ENCODE measurements at regions not wholly inside any gene's neighbourhood (a gene's known extent, or its start where the extent isn't known, plus 50 kb on each side); places are given as distances from the start of the nearest gene placed in this dataset.

DNA sequence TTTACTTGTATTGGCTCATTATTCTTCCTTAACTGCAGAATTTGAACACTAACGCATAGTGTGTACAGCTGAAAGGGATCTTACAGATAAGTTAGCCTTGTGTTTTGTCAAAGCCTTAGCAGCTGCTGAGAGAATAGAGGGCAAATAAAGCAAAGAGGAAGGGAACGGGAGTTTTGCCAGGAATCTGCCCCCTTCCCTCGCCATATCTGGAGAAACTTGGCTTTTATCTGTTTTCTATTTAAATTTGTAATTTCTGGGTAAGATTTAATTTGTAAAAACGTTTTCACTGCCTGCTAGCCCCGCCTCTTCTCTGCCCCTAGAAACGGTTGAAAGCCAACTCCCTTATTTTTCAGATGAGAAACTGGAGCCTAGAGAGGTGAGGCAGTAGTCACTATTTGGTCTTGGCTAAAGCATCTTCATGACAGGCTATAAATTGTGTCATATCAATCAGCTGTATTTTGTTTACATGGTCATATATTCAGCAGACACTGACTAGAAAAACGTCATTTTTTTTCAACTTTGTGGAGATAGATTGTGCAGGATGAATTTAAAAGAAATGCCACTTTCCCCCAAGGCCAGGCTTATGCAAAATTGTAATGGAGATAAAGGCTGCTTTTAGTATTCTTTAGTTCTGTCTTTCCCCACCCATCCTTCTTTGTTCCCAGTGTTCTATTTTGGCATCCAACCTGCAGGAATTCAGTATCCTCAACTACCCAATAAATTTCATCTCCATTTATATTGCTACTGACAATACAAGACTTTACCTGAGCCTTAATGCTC is 319.4 kb downstream of the SH2D1A start:
- no peak overlapping the region for H2BK15ac ChIP-seq (ENCODE audit: low read length)
- no peaks in the 10 kb centered on the region for H3K4me1 ChIP-seq (ENCODE audit: control insufficient read depth in 2 of 2, insufficient read depth in 1 of 2, low read depth in 1 of 2, low read length in 2 of 2)
- DNase-seq (ENCODE audit: low spot score) = no peak
- no peak overlapping the region for H3K4ac ChIP-seq (ENCODE audit: low read length)
- no peak overlapping the region for H2BK5ac ChIP-seq (ENCODE audit: low read length)
- H2BK12ac ChIP-seq (ENCODE audit: low read length) = no peak overlapping the region
- no peak overlapping the region for H4K8ac ChIP-seq (ENCODE audit: low read depth, low read length)
- no peaks in the 10 kb centered on the region for H3K27me3 ChIP-seq (ENCODE audit: control insufficient read depth in 3 of 3, insufficient read depth in 3 of 3, low read depth in 1 of 3, low read length in 3 of 3)
- no peak overlapping the region for H3K4me2 ChIP-seq (ENCODE audit: insufficient read depth, low read length, poor library complexity, severe bottlenecking)
- no peak overlapping the region for H2AK5ac ChIP-seq (ENCODE audit: low read depth, low read length)
- no peak overlapping the region for H3K14ac ChIP-seq (ENCODE audit: low read length)
- H3K18ac ChIP-seq (ENCODE audit: low read length) = no peak overlapping the region
- H2AFZ ChIP-seq (ENCODE audit: low read length) = no peak overlapping the region
- no peaks in the 10 kb centered on the region for H3K9me3 ChIP-seq (replicated peaks in 1 of 2; ENCODE audit: control insufficient read depth in 2 of 2, insufficient read depth in 1 of 2, low read depth in 1 of 2, low read length in 2 of 2)
- H3K23ac ChIP-seq (ENCODE audit: low read depth, low read length, poor library complexity) = no peak overlapping the region
- no CpG with 5 or more reads among the region's 7 CpGs for WGBS, 2 donors (ENCODE audit: extremely low coverage in 2 of 2, insufficient read length in 2 of 2, insufficient replicate concordance in 1 of 2)
- no peak overlapping the region for H3K4me3 ChIP-seq (ENCODE audit: low read length in 2 of 2)
- no peaks in the 10 kb centered on the region for H3K79me1 ChIP-seq (ENCODE audit: low read depth, low read length)
- H3K27ac ChIP-seq (replicated peaks; ENCODE audit: low read length) = no peak overlapping the region
- no peak overlapping the region for H2BK120ac ChIP-seq (ENCODE audit: low read depth, low read length)
- no peak overlapping the region for H3K9ac ChIP-seq (ENCODE audit: low read depth, low read length, poor library complexity)
- H4K91ac ChIP-seq (ENCODE audit: low read depth, low read length, poor library complexity) = no peak overlapping the region
- H3K36me3 ChIP-seq (replicated peaks in 1 of 2; ENCODE audit: control insufficient read depth in 2 of 2, insufficient read depth in 2 of 2, low read length in 2 of 2) = no peaks in the 10 kb centered on the region

DNA sequence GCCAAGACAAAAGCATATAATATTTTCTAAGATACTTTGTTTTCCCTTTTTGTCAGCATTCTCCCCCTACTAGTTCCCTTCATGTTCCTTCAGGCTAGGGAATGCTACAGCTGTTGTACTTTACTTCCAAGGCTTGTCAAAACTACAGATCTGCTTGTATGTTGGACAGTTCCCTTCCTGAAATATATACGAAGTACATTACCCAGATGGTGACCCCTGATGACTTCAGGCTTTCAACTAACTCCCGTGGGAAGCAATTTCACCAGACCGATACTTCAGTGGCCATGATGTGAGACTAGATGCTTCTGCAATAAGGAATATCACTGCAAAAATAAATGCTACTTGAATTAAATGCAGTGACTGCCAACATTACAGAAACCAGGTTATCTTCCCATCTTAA is 332.8 kb downstream of the SH2D1A start:
- Histone ChIP-seq H3K14ac (ENCODE audit: low read length) (no peak overlapping the region), H3K27me3 (ENCODE audit: control insufficient read depth in 3 of 3, insufficient read depth in 3 of 3, low read depth in 1 of 3, low read length in 3 of 3) (peaks cover 0 to 3% (median 0%) of the 10 kb centered on the region in 3 experiments), H2BK15ac (ENCODE audit: low read length) (no peak overlapping the region), H4K8ac (ENCODE audit: low read depth, low read length) (no peak overlapping the region), H4K91ac (ENCODE audit: low read depth, low read length, poor library complexity) (no peak overlapping the region), H2BK5ac (ENCODE audit: low read length) (no peak overlapping the region), H3K18ac (ENCODE audit: low read length) (no peak overlapping the region), H3K36me3 (replicated peaks in 1 of 2; ENCODE audit: control insufficient read depth in 2 of 2, insufficient read depth in 2 of 2, low read length in 2 of 2) (no peaks in the 10 kb centered on the region), H2AK5ac (ENCODE audit: low read depth, low read length) (no peak overlapping the region), H3K4ac (ENCODE audit: low read length) (no peak overlapping the region), H3K4me2 (ENCODE audit: insufficient read depth, low read length, poor library complexity, severe bottlenecking) (no peak overlapping the region), H3K27ac (replicated peaks; ENCODE audit: low read length) (no peak overlapping the region), H2BK120ac (ENCODE audit: low read depth, low read length) (no peak overlapping the region), H3K79me1 (ENCODE audit: low read depth, low read length) (no peaks in the 10 kb centered on the region), H3K4me3 (ENCODE audit: low read length in 2 of 2) (no peak overlapping the region), H3K23ac (ENCODE audit: low read depth, low read length, poor library complexity) (no peak overlapping the region), H3K9me3 (replicated peaks in 1 of 2; ENCODE audit: control insufficient read depth in 2 of 2, insufficient read depth in 1 of 2, low read depth in 1 of 2, low read length in 2 of 2) (no peaks in the 10 kb centered on the region), H2BK12ac (ENCODE audit: low read length) (no peak overlapping the region), H3K9ac (ENCODE audit: low read depth, low read length, poor library complexity) (no peak overlapping the region), H3K4me1 (ENCODE audit: control insufficient read depth in 2 of 2, insufficient read depth in 1 of 2, low read depth in 1 of 2, low read length in 2 of 2) (no peaks in the 10 kb centered on the region), H2AFZ (ENCODE audit: low read length) (no peak overlapping the region)
- DNase-seq (ENCODE audit: low spot score) = no peak
- no CpG with 5 or more reads among the region's 3 CpGs for WGBS, 2 donors (ENCODE audit: extremely low coverage in 2 of 2, insufficient read length in 2 of 2, insufficient replicate concordance in 1 of 2)

DNA sequence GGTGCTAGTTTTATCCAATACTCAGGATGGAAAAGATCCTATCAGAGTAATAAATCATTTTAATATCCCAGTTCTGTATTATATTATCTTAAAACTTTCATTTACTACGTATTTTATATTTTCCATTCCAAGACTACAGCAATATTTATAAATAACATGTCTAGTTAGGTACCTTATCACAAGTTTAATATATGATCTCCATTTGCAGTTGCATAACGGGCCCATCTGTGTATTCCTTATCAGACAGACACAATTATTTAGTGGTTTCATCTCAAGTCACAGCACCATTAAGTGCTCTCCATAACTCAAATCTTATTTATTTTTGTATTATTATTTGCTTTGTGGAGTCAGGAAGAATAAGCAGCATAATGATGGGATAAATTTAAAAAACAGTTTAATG is 333.9 kb downstream of the SH2D1A start:
- Histone ChIP-seq H2BK15ac (ENCODE audit: low read length) (no peak overlapping the region), H3K18ac (ENCODE audit: low read length) (no peak overlapping the region), H3K9me3 (replicated peaks in 1 of 2; ENCODE audit: control insufficient read depth in 2 of 2, insufficient read depth in 1 of 2, low read depth in 1 of 2, low read length in 2 of 2) (peaks cover 0 to 5% of the 10 kb centered on the region in 2 donors), H2AK5ac (ENCODE audit: low read depth, low read length) (no peak overlapping the region), H3K4ac (ENCODE audit: low read length) (no peak overlapping the region), H3K4me1 (ENCODE audit: control insufficient read depth in 2 of 2, insufficient read depth in 1 of 2, low read depth in 1 of 2, low read length in 2 of 2) (no peaks in the 10 kb centered on the region), H3K27ac (replicated peaks; ENCODE audit: low read length) (no peak overlapping the region), H3K36me3 (replicated peaks in 1 of 2; ENCODE audit: control insufficient read depth in 2 of 2, insufficient read depth in 2 of 2, low read length in 2 of 2) (no peaks in the 10 kb centered on the region), H3K23ac (ENCODE audit: low read depth, low read length, poor library complexity) (no peak overlapping the region), H3K9ac (ENCODE audit: low read depth, low read length, poor library complexity) (no peak overlapping the region), H4K8ac (ENCODE audit: low read depth, low read length) (no peak overlapping the region), H2BK12ac (ENCODE audit: low read length) (no peak overlapping the region), H4K91ac (ENCODE audit: low read depth, low read length, poor library complexity) (no peak overlapping the region), H2BK120ac (ENCODE audit: low read depth, low read length) (no peak overlapping the region), H3K4me2 (ENCODE audit: insufficient read depth, low read length, poor library complexity, severe bottlenecking) (no peak overlapping the region), H3K27me3 (ENCODE audit: control insufficient read depth in 3 of 3, insufficient read depth in 3 of 3, low read depth in 1 of 3, low read length in 3 of 3) (peaks cover 0 to 3% (median 0%) of the 10 kb centered on the region in 3 experiments), H2AFZ (ENCODE audit: low read length) (no peak overlapping the region), H3K14ac (ENCODE audit: low read length) (no peak overlapping the region), H2BK5ac (ENCODE audit: low read length) (no peak overlapping the region), H3K79me1 (ENCODE audit: low read depth, low read length) (no peaks in the 10 kb centered on the region), H3K4me3 (ENCODE audit: low read length in 2 of 2) (no peak overlapping the region)
- DNase-seq (ENCODE audit: low spot score) = no peak
- WGBS, 2 donors (ENCODE audit: extremely low coverage in 2 of 2, insufficient read length in 2 of 2, insufficient replicate concordance in 1 of 2) = no CpG with 5 or more reads among the region's 2 CpGs

DNA sequence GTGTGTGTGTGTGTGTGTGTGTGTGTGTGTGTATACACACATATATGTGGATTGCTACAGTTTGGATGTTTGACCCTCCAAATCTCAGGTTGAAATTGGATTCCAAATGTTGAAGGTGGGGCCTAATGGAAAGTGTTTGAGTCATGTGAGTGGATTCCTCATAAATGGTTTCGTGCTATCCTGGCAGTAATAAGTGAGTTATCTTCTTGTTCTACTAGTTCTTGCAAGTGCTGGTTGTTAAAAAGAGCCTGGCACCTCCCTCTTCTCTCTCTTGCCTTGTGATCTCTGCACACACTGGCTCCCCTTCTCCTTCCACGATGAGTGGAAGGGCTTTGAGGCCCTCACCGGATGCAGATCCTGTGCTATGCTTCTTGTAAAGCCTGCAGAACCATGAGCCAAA is 344.1 kb downstream of the SH2D1A start:
- no peak for DNase-seq (ENCODE audit: low spot score)
- no peak overlapping the region for H3K14ac ChIP-seq (ENCODE audit: low read length)
- no peak overlapping the region for H2AK5ac ChIP-seq (ENCODE audit: low read depth, low read length)
- H3K27ac ChIP-seq (replicated peaks; ENCODE audit: low read length) = no peak overlapping the region
- no peaks in the 10 kb centered on the region for H3K27me3 ChIP-seq (ENCODE audit: control insufficient read depth in 3 of 3, insufficient read depth in 3 of 3, low read depth in 1 of 3, low read length in 3 of 3)
- no peak overlapping the region for H2AFZ ChIP-seq (ENCODE audit: low read length)
- no CpG with 5 or more reads among the region's 3 CpGs for WGBS, 2 donors (ENCODE audit: extremely low coverage in 2 of 2, insufficient read length in 2 of 2, insufficient replicate concordance in 1 of 2)
- no peak overlapping the region for H4K91ac ChIP-seq (ENCODE audit: low read depth, low read length, poor library complexity)
- no peak overlapping the region for H4K8ac ChIP-seq (ENCODE audit: low read depth, low read length)
- no peak overlapping the region for H3K4me3 ChIP-seq (ENCODE audit: low read length in 2 of 2)
- H3K4me1 ChIP-seq (ENCODE audit: control insufficient read depth in 2 of 2, insufficient read depth in 1 of 2, low read depth in 1 of 2, low read length in 2 of 2) = no peaks in the 10 kb centered on the region
- no peak overlapping the region for H2BK120ac ChIP-seq (ENCODE audit: low read depth, low read length)
- no peak overlapping the region for H3K4me2 ChIP-seq (ENCODE audit: insufficient read depth, low read length, poor library complexity, severe bottlenecking)
- H3K9me3 ChIP-seq (replicated peaks in 1 of 2; ENCODE audit: control insufficient read depth in 2 of 2, insufficient read depth in 1 of 2, low read depth in 1 of 2, low read length in 2 of 2) = no peaks in the 10 kb centered on the region
- no peak overlapping the region for H3K9ac ChIP-seq (ENCODE audit: low read depth, low read length, poor library complexity)
- H2BK12ac ChIP-seq (ENCODE audit: low read length) = no peak overlapping the region
- H3K4ac ChIP-seq (ENCODE audit: low read length) = no peak overlapping the region
- H2BK5ac ChIP-seq (ENCODE audit: low read length) = no peak overlapping the region
- H3K79me1 ChIP-seq (ENCODE audit: low read depth, low read length) = no peaks in the 10 kb centered on the region
- H3K18ac ChIP-seq (ENCODE audit: low read length) = no peak overlapping the region
- H2BK15ac ChIP-seq (ENCODE audit: low read length) = no peak overlapping the region
- H3K23ac ChIP-seq (ENCODE audit: low read depth, low read length, poor library complexity) = no peak overlapping the region
- H3K36me3 ChIP-seq (replicated peaks in 1 of 2; ENCODE audit: control insufficient read depth in 2 of 2, insufficient read depth in 2 of 2, low read length in 2 of 2) = no peaks in the 10 kb centered on the region

All from neuronal stem cell (in vitro differentiated cells).